SJSA1 (cell line): ENCODE measurements at regions not wholly inside any gene's neighbourhood (a gene's known extent, or its start where the extent isn't known, plus 50 kb on each side); places are given as distances from the start of the nearest gene placed in this dataset.

Experiments
- DNase-seq, 2 experiments: peaks; one replicate each; pipeline ENCODE4 v3.0.0-alpha.2; 2015 to 2020; ENCODE audit warnings: low spot score in 2 of 2, low read depth in 1 of 2
- H3K27ac ChIP-seq: fragments of 250-450 bp; sonication (Bioruptor Pico); 2 replicates; pipeline ENCODE4 v1.5.1; 2020; ENCODE audit warnings: mild to moderate bottlenecking, moderate library complexity
- H3K27me3 ChIP-seq: fragments of 250-450 bp; sonication (Bioruptor Pico); replicated peaks from 2 replicates; pipeline ENCODE4 v1.5.1; 2020; ENCODE audit warnings: mild to moderate bottlenecking, moderate library complexity
- H3K36me3 ChIP-seq: fragments of 250-450 bp; sonication (Bioruptor Pico); 2 replicates; pipeline ENCODE4 v1.5.1; 2020; ENCODE audit warnings: mild to moderate bottlenecking
- H3K4me1 ChIP-seq: fragments of 250-450 bp; sonication (Bioruptor Pico); replicated peaks from 2 replicates; pipeline ENCODE4 v1.6.1; 2021; ENCODE audit warnings: mild to moderate bottlenecking
- H3K4me3 ChIP-seq: fragments of 250-450 bp; sonication (Bioruptor Pico); 2 replicates; pipeline ENCODE4 v1.5.1; 2020; ENCODE audit warnings: mild to moderate bottlenecking
- H3K9me3 ChIP-seq: fragments of 250-450 bp; sonication (Bioruptor Pico); replicated peaks from 2 replicates; pipeline ENCODE4 v1.5.1; 2020; ENCODE audit warnings: mild to moderate bottlenecking

DNA sequence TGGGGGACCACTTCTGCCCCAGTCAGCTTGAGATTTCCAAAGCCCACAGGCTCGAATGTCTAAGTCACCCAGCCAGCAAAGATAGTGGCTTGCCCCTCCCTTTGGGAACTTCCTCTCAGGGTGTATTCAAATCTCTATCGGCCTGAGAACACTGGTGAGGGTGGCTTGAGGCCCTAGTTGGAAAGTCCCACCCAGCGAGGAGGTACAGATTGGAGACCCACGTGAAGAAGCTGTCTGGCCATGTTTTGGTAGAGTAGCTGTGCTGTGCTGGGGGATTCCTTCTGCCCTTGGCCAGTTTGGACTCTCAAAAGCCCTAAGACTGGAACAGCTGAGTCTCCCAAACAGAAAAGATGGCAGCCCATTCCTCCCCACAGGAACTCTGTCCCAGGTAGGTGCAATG is 172.7 kb upstream of the RIOK2 start:
- no peak for DNase-seq

DNA sequence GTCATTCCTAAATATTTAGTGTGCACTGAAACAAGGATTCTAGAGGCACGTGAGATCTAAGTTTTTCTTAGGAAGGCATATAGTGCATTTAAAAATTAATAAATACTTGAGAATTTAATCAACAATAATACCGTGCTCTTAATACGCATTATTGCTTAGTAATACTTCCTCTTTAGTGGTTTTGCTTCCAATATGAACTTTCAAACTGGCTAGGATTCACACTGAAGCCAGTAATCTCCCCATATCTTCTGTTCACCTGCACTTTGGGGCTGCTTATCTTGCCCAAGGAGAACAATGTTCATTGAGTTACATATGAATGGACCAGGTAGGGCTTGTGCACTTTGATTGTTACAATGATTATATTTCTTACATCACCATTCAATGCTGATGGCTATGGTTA is 180.5 kb upstream of the RIOK2 start:
- DNase-seq = no peak
- H3K36me3 ChIP-seq = no peaks in the 10 kb centered on the region
- H3K9me3 ChIP-seq = no peaks in the 10 kb centered on the region
- no peaks in the 10 kb centered on the region for H3K27me3 ChIP-seq
- no peaks in the 10 kb centered on the region for H3K4me1 ChIP-seq
- no peak overlapping the region for H3K27ac ChIP-seq
- no peak overlapping the region for H3K4me3 ChIP-seq

More for the DNA sequence above, 172.7 kb upstream of the RIOK2 start:
- no peak overlapping the region for H3K4me3 ChIP-seq
- no peaks in the 10 kb centered on the region for H3K27me3 ChIP-seq
- H3K4me1 ChIP-seq = no peaks in the 10 kb centered on the region
- H3K27ac ChIP-seq = no peak overlapping the region
- H3K36me3 ChIP-seq = no peaks in the 10 kb centered on the region
- H3K9me3 ChIP-seq = peaks cover 11% of the 10 kb centered on the region

- H3K4me1 ChIP-seq = no peaks in the 10 kb centered on the region
- DNase-seq = no peak
- H3K36me3 ChIP-seq = no peaks in the 10 kb centered on the region
- no peak overlapping the region for H3K27ac ChIP-seq
- H3K27me3 ChIP-seq = no peaks in the 10 kb centered on the region
- H3K4me3 ChIP-seq = no peak overlapping the region
- H3K9me3 ChIP-seq = no peaks in the 10 kb centered on the region
These were observed 181.7 kb upstream of the RIOK2 start for GRCh38 chr5:97364731-97365130.

DNA sequence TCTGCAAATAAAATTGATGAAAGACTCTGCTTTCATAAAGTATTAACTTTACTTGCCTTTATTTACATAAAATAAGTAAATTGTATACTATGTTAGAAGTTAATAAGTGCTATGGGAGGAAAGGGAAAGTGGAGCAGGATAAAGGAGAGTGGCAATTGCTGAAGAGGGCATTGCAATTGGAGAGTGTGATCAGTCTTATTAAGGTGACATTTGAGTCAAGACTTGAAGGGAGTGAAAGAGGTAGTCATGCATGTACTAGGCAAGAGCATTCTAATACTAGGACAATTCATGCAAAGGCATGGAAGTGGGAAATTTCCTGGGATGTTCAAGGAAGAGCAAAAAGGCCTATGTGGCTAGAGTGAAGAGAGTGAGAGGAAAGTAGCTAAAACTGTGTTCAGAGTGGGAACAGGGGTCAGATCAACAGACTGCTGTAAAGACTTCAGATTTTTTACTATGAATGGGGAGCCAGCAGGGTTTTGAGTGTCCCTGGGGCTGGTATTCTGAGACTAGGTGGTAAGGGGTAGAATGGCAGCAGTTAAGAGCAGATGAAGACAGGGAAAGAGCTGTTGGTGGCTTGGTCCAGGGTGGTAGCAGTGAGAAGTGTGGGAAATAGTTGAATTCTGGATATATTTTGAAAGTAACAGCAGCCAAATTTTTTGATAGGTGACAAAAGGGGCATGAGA is 182.3 kb upstream of the RIOK2 start:
- Histone ChIP-seq H3K4me1 (no peaks in the 10 kb centered on the region), H3K36me3 (no peaks in the 10 kb centered on the region), H3K4me3 (no peak overlapping the region), H3K9me3 (no peaks in the 10 kb centered on the region), H3K27ac (no peak overlapping the region), H3K27me3 (no peaks in the 10 kb centered on the region)
- no peak for DNase-seq

DNA sequence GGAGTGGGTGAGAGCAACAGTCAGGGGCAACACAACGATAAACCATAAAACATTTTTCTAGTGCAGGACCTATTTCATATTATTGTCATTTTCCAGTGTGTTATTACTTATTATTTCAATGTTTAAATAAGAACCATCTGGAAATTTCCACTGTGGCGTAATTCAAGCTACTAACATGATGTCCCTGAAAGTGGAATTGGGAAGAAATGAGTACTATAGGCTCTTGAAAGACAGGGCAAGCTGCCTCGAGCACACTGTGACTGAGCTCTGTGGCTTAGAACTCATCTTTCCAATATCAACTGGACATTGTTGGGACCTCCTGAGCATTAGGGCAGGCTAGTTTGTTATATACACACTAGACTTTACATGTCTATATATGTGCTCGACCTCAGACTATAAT is 182.9 kb upstream of the RIOK2 start:
- H3K9me3 ChIP-seq = no peaks in the 10 kb centered on the region
- H3K36me3 ChIP-seq = no peaks in the 10 kb centered on the region
- no peaks in the 10 kb centered on the region for H3K27me3 ChIP-seq
- DNase-seq = no peak
- H3K4me3 ChIP-seq = no peak overlapping the region
- H3K27ac ChIP-seq = no peak overlapping the region
- no peaks in the 10 kb centered on the region for H3K4me1 ChIP-seq

- Histone ChIP-seq H3K27me3 (no peaks in the 10 kb centered on the region), H3K4me1 (no peaks in the 10 kb centered on the region), H3K4me3 (no peak overlapping the region), H3K27ac (no peak overlapping the region), H3K36me3 (no peaks in the 10 kb centered on the region), H3K9me3 (no peaks in the 10 kb centered on the region)
- DNase-seq = no peak
These were observed 192.9 kb upstream of the RIOK2 start for GRCh38 chr5:97375959-97376358.

DNA sequence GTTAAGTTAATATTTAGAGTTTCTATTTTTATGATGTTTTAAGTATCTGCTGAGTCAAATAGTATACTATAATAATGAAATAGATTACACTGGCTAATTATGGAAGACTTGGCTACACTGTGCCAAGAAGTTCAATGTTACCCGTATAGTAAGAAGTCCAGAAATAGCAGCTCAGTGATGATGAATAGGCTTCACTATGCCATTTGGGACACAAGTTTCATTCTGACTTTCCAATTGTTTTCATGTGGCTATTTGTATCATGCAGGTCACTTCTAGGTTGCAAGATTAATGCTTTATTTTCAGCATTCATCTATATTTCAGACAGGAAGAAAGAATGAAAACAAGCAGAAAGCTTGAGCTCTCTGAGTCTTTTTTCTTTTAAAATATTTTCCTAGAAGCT is 194.5 kb upstream of the RIOK2 start:
- no peak overlapping the region for H3K4me3 ChIP-seq
- no peaks in the 10 kb centered on the region for H3K27me3 ChIP-seq
- no peaks in the 10 kb centered on the region for H3K9me3 ChIP-seq
- H3K27ac ChIP-seq = no peak overlapping the region
- H3K4me1 ChIP-seq = no peaks in the 10 kb centered on the region
- no peaks in the 10 kb centered on the region for H3K36me3 ChIP-seq
- no peak for DNase-seq

- no peak overlapping the region for H3K27ac ChIP-seq
- no peak for DNase-seq
- H3K4me1 ChIP-seq = no peaks in the 10 kb centered on the region
- no peaks in the 10 kb centered on the region for H3K36me3 ChIP-seq
- no peaks in the 10 kb centered on the region for H3K27me3 ChIP-seq
- no peaks in the 10 kb centered on the region for H3K9me3 ChIP-seq
- no peak overlapping the region for H3K4me3 ChIP-seq
These were observed 200.9 kb upstream of the RIOK2 start for GRCh38 chr5:97383996-97384395.

DNA sequence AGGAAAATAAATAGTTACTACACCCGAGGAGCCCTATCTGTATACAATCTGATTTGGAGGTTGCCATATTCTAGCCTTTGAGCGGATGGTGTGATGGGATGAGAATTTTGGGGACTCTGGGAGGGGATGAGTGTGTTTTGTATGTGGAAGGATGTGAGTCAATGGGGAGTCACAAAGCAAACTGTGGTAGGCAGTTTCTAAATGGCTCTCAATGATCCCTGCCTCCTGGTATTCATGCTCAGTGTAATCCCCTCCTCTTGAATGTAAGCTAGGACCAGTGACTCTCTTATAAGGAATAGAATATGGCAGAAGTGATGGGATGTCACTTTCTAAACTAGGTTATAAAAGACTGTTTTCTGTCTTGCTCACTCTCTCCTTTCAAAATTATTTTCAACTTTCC is 205.7 kb upstream of the RIOK2 start:
- Histone ChIP-seq H3K4me1 (no peaks in the 10 kb centered on the region), H3K36me3 (no peaks in the 10 kb centered on the region), H3K9me3 (no peaks in the 10 kb centered on the region; the same call in 1 of the 2 replicates), H3K27me3 (no peaks in the 10 kb centered on the region), H3K4me3 (no peak overlapping the region), H3K27ac (no peak overlapping the region)
- DNase-seq = no peak

DNA sequence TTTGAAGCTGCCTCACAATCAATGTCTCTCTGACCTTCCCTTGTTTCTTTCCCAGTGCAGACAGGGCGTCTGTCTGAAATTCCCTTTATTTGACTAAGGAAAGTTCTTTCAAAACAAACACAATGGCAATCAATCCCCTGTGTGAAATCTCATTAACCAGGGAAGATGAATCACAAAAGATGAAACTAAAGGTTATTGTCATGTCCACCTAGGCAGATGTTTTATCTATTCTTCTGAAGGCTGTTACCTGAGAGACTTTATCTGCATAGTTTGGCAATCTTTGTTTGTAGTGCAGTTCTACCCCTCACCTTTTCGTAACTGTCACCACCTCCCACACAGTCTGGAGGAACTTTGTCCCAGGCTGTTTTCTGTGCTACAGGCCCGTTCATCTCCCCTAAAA is 217.5 kb upstream of the RIOK2 start:
- no peaks in the 10 kb centered on the region for H3K9me3 ChIP-seq
- DNase-seq = no peak
- no peaks in the 10 kb centered on the region for H3K36me3 ChIP-seq
- no peak overlapping the region for H3K27ac ChIP-seq
- no peaks in the 10 kb centered on the region for H3K4me1 ChIP-seq
- H3K4me3 ChIP-seq = no peak overlapping the region
- no peaks in the 10 kb centered on the region for H3K27me3 ChIP-seq

GRCh38 chr5:97405941-97406340 is 222.9 kb upstream of the RIOK2 start:
- DNase-seq = no peak
- no peaks in the 10 kb centered on the region for H3K36me3 ChIP-seq

GRCh38 chr5:97406946-97407676 is 224.1 kb upstream of the RIOK2 start:
- H3K36me3 ChIP-seq = no peaks in the 10 kb centered on the region
- H3K4me3 ChIP-seq = no peak overlapping the region
- no peaks in the 10 kb centered on the region for H3K27me3 ChIP-seq
- H3K27ac ChIP-seq = no peak overlapping the region
- H3K4me1 ChIP-seq = no peaks in the 10 kb centered on the region
- DNase-seq = no peak
- H3K9me3 ChIP-seq = no peaks in the 10 kb centered on the region

More at GRCh38 chr5:97405941-97406340, 222.9 kb upstream of the RIOK2 start:
- H3K4me3 ChIP-seq = no peak overlapping the region
- H3K27me3 ChIP-seq = no peaks in the 10 kb centered on the region
- no peak overlapping the region for H3K27ac ChIP-seq
- no peaks in the 10 kb centered on the region for H3K9me3 ChIP-seq
- no peaks in the 10 kb centered on the region for H3K4me1 ChIP-seq

- Histone ChIP-seq H3K27me3 (no peaks in the 10 kb centered on the region), H3K27ac (no peak overlapping the region), H3K4me1 (no peaks in the 10 kb centered on the region), H3K9me3 (no peaks in the 10 kb centered on the region), H3K4me3 (no peak overlapping the region), H3K36me3 (no peaks in the 10 kb centered on the region)
- no peak for DNase-seq
These were observed 225.3 kb upstream of the RIOK2 start for GRCh38 chr5:97408331-97408730.

DNA sequence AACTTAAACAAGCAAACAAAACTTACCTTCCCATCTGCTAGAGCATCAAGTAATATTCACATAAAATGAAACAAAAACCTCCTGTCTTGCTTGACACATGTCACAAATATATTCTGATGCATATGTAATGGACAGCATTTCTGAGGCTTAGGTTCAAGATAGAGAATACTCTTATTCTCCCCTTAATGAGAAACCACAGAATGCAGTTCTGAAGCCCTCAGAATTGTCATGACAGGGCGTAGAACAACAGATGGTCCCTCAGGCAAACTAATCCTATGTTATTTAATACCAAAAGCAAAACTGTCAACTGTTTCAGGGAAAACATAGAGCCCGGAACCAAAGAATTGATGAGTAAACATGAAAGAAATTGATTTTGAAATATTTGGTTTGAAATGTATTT is 229.9 kb upstream of the RIOK2 start:
- Histone ChIP-seq H3K27ac (no peak overlapping the region), H3K4me3 (no peak overlapping the region), H3K4me1 (no peaks in the 10 kb centered on the region), H3K27me3 (no peaks in the 10 kb centered on the region), H3K9me3 (0 out of 2 replicates have a peak, but pooled peaks cover 4% of the 10 kb centered on the region), H3K36me3 (no peaks in the 10 kb centered on the region)
- DNase-seq = no peak
